ENCODE measurements at regions not wholly inside any gene's neighbourhood (a gene's known extent, or its start where the extent isn't known, plus 50 kb on each side); places are given as distances from the start of the nearest gene placed in this dataset.

- no peak for DNase-seq
These were observed 289.8 kb downstream of the RBM43 start for GRCh38 chr2:150971910-150972309.

- no peak for DNase-seq
These were observed 298.3 kb downstream of the RBM43 start for GRCh38 chr2:150963336-150963735.

GRCh38 chr2:150955231-150955630 is 306.4 kb downstream of the RBM43 start:
- DNase-seq: no peak

GRCh38 chr2:150946831-150947230 is 314.8 kb downstream of the RBM43 start:
- no peak for DNase-seq

- DNase-seq: no peak
These were observed 317.3 kb downstream of the RBM43 start for GRCh38 chr2:150944315-150944714.

- no peak for DNase-seq
These were observed 322.6 kb downstream of the RBM43 start for GRCh38 chr2:150939087-150939486.

GRCh38 chr2:150938527-150938926 is 323.1 kb downstream of the RBM43 start:
- no peak for DNase-seq

- no peak for DNase-seq
These were observed 324.6 kb downstream of the RBM43 start for GRCh38 chr2:150937030-150937429.

- no peak for DNase-seq
These were observed 330.2 kb downstream of the RBM43 start for GRCh38 chr2:150931451-150931850.

- no peak for DNase-seq
These were observed 336.1 kb downstream of the RBM43 start for GRCh38 chr2:150925611-150926010.

GRCh38 chr2:150924878-150925277 is 336.8 kb downstream of the RBM43 start:
- no peak for DNase-seq

- DNase-seq: no peak
These were observed 341.8 kb downstream of the RBM43 start for GRCh38 chr2:150919901-150920300.

GRCh38 chr2:150917961-150918713 is 343.5 kb downstream of the RBM43 start:
- DNase-seq: no peak

- no peak for DNase-seq
These were observed 344.9 kb downstream of the RBM43 start for GRCh38 chr2:150916467-150917396.

- DNase-seq: no peak
These were observed 349.8 kb downstream of the RBM43 start for GRCh38 chr2:150911766-150912280.

- DNase-seq: no peak
These were observed 352.1 kb downstream of the RBM43 start for GRCh38 chr2:150909613-150910012.

GRCh38 chr2:150909090-150909489 is 352.6 kb downstream of the RBM43 start:
- DNase-seq: no peak

GRCh38 chr2:150907466-150907865 is 354.2 kb downstream of the RBM43 start:
- DNase-seq: no peak

GRCh38 chr2:150903461-150903860 is 358.2 kb downstream of the RBM43 start:
- DNase-seq: no peak

GRCh38 chr2:150903055-150903454 is 358.6 kb downstream of the RBM43 start:
- no peak for DNase-seq

- no peak for DNase-seq
These were observed 360.8 kb downstream of the RBM43 start for GRCh38 chr2:150900913-150901312.

GRCh38 chr2:150895968-150896367 is 365.7 kb downstream of the RBM43 start:
- DNase-seq: no peak

- DNase-seq: no peak
These were observed 372.5 kb downstream of the RBM43 start for GRCh38 chr2:150889141-150889540.

- DNase-seq: no peak
These were observed 373.3 kb downstream of the RBM43 start for GRCh38 chr2:150888337-150888736.
